ENCODE measurements at regions not wholly inside any gene's neighbourhood (a gene's known extent, or its start where the extent isn't known, plus 50 kb on each side); places are given as distances from the start of the nearest gene placed in this dataset.

DNA sequence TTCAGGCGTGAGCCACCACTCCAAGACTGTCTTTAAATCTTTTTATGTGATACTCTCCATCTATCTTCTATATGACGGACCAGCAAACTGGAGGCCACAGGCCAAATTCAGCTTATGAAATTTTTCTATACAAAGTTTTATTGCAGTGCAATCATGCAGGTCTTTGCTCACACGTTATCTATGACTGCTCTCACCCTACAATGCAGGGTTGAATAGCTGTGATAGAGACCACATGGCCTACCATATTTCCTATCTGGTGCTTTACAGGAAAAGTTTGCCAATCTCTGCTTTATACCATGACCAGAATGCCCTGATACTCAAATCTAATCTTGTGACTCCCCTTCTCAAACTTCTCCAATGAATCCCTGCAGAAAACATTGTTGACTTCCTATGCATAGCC, 89.5 kb upstream of the ACBD5 start:
- Histone ChIP-seq H2BK5ac (ENCODE audit: insufficient read length, low read length) (no peak overlapping the region), H2BK120ac (ENCODE audit: low read depth, low read length, poor library complexity, severe bottlenecking) (no peak overlapping the region), H4K91ac (ENCODE audit: insufficient read length, low read depth, low read length) (no peak overlapping the region), H3K4me1 (ENCODE audit: insufficient read depth, low read length) (no peaks in the 10 kb centered on the region), H3K4me2 (ENCODE audit: insufficient read depth, insufficient read length, low read length) (no peak overlapping the region), H2BK15ac (ENCODE audit: low read depth, low read length) (no peak overlapping the region), H3K27me3 (ENCODE audit: insufficient read depth, low read length) (no peaks in the 10 kb centered on the region), H3K79me1 (ENCODE audit: insufficient read depth, low read depth, low read length, poor library complexity, severe bottlenecking) (no peaks in the 10 kb centered on the region), H3K9me3 (ENCODE audit: control insufficient read depth, low read depth, low read length) (no peaks in the 10 kb centered on the region), H3K18ac (ENCODE audit: insufficient read length, low read depth, low read length) (no peak overlapping the region), H3K23ac (ENCODE audit: insufficient read length, low read depth, low read length) (no peak overlapping the region), H2BK20ac (ENCODE audit: low read depth, low read length, poor library complexity, severe bottlenecking) (no peak overlapping the region), H3K23me2 (ENCODE audit: insufficient read length, low read depth, low read length, poor library complexity, severe bottlenecking) (no peaks in the 10 kb centered on the region), H2AFZ (ENCODE audit: low read length) (no peak overlapping the region), H3K27ac (ENCODE audit: insufficient read length, low read depth, low read length) (no peak overlapping the region), H4K20me1 (ENCODE audit: control insufficient read depth, insufficient read depth, insufficient read length) (no peaks in the 10 kb centered on the region), H3K14ac (ENCODE audit: insufficient read depth, low read length) (no peak overlapping the region), H3K79me2 (ENCODE audit: insufficient read depth, low read length) (no peaks in the 10 kb centered on the region), H4K8ac (replicated peaks; ENCODE audit: insufficient read length, low read depth, low read length) (no peak overlapping the region), H3T11ph (ENCODE audit: low read length) (no peak overlapping the region), H3K4ac (ENCODE audit: low read depth, low read length) (no peak overlapping the region), H4K5ac (ENCODE audit: insufficient read length, low read depth, low read length) (no peak overlapping the region), H3K9ac (ENCODE audit: extremely low read depth, insufficient read length, low read length) (no peak overlapping the region), H3K56ac (ENCODE audit: insufficient read length, low read depth, low read length) (no peak overlapping the region), H2AK5ac (ENCODE audit: insufficient read length, low read length) (no peak overlapping the region), H2BK12ac (ENCODE audit: insufficient read length, low read depth, low read length) (no peak overlapping the region)
- TF ChIP-seq, protein P1, sequence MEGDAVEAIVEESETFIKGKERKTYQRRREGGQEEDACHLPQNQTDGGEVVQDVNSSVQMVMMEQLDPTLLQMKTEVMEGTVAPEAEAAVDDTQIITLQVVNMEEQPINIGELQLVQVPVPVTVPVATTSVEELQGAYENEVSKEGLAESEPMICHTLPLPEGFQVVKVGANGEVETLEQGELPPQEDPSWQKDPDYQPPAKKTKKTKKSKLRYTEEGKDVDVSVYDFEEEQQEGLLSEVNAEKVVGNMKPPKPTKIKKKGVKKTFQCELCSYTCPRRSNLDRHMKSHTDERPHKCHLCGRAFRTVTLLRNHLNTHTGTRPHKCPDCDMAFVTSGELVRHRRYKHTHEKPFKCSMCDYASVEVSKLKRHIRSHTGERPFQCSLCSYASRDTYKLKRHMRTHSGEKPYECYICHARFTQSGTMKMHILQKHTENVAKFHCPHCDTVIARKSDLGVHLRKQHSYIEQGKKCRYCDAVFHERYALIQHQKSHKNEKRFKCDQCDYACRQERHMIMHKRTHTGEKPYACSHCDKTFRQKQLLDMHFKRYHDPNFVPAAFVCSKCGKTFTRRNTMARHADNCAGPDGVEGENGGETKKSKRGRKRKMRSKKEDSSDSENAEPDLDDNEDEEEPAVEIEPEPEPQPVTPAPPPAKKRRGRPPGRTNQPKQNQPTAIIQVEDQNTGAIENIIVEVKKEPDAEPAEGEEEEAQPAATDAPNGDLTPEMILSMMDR (conservative IDR thresholded peaks at IDR 0.05): no peak
- no peak for DNase-seq
- Mint-ChIP-seq H3K27me3 (ENCODE audit: low read depth) (no peaks in the 10 kb centered on the region), H3K36me3 (ENCODE audit: insufficient read depth in 1 of 3, low read depth in 3 of 3) (no peaks in the 10 kb centered on the region), H3K4me1 (no peaks in the 10 kb centered on the region), H3K4me3 (no peak overlapping the region), H3K27ac (no peak overlapping the region), H3K9me3 (no peaks in the 10 kb centered on the region)
- WGBS (ENCODE audit: extremely low coverage, insufficient read length, low lambda C conversion rate): no CpG with 5 or more reads among the region's 3 CpGs
